Upper lobe of left lung (tissue), 4 donors: ENCODE measurements at regions not wholly inside any gene's neighbourhood (a gene's known extent, or its start where the extent isn't known, plus 50 kb on each side); places are given as distances from the start of the nearest gene placed in this dataset.

ENCODE experiments used
- CTCF ChIP-seq, 6 experiments: fragments of 450-650 bp in 4 of 6; fragments of 200-600 bp in 2 of 6; sonication (generic) in 2 of 6; IDR thresholded peaks; one replicate each; pipeline ENCODE4 v1.5.1; 2016 to 2019; ENCODE audit warnings: antibody characterized with exemption in 6 of 6
- POLR2A ChIP-seq, 4 donors: fragments of 450-650 bp; IDR thresholded peaks; one replicate each; pipeline ENCODE4 v1.5.1; 2016 to 2017; ENCODE audit warnings: antibody characterized with exemption in 4 of 4, mild to moderate bottlenecking in 2 of 4

- TF ChIP-seq CTCF (IDR thresholded peaks at IDR 0.05), result no peak
- no peak for TF ChIP-seq POLR2A (IDR thresholded peaks at IDR 0.05)
Measured at GRCh38 chr12:67439611-67440010, 170.5 kb downstream of the CAND1 start.
